ENCODE measurements at regions not wholly inside any gene's neighbourhood (a gene's known extent, or its start where the extent isn't known, plus 50 kb on each side); places are given as distances from the start of the nearest gene placed in this dataset.

- Histone ChIP-seq H3K4me3 (no peak overlapping the region), H3K36me3 (ENCODE audit: low read depth) (no peaks in the 10 kb centered on the region), H3K9me3 (no peaks in the 10 kb centered on the region), H3K4me1 (ENCODE audit: low read depth) (no peaks in the 10 kb centered on the region)
- no peak for ATAC-seq
- intact Hi-C loops (cut with DNase I, micrococcal nuclease), result no loop called here
- TF ChIP-seq CTCF (IDR thresholded peaks at IDR 0.05), result no peak
- no peak for DNase-seq
Observed at GRCh38 chr14:104357689-104358527, 219.5 kb downstream of the KIF26A start.

- Histone ChIP-seq H3K4me3 (no peak overlapping the region), H3K4me1 (ENCODE audit: low read depth) (no peaks in the 10 kb centered on the region), H3K9me3 (no peaks in the 10 kb centered on the region), H3K36me3 (ENCODE audit: low read depth) (no peaks in the 10 kb centered on the region)
- intact Hi-C loops (cut with DNase I, micrococcal nuclease), result no loop called here
- no peak for ATAC-seq
- no peak for TF ChIP-seq CTCF (IDR thresholded peaks at IDR 0.05)
- DNase-seq, result peak in 1 of 3 donors; percentile 46
Observed at GRCh38 chr14:104358528-104359300, 220.3 kb downstream of the KIF26A start.

DNA sequence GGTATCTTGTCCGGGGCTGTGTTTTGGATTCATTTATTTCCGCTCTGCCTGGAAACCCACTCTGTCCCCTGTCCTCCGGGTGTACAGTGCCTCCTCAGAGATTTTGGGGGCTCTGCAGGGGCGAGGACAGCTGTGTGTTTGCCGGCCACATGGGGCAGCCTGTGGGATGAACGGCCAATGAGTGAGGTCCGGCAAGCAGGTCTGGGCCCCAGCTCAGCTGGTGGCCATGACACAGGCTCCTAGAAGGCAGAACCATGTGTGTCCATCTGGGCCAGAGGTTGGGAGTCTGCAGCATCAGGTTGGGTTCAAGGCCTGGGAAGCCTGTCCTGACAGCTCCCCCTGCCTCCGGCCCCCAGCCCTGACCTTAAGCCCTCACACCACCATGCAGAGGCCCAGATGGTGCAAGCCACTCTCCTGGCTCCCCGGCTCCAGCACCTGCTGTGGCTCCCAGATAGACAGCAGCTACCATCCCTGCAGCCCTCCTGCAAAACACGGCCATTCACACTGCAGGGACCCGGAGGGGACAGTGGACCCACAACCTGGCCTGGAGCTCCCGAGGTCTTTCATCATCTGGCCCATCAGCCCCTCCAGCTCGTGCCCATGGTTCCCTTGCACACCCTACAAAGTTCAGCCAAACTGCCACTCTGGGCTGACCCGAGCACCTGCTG, 220.1 kb upstream of the C14orf180 start:
- H3K36me3 ChIP-seq (ENCODE audit: low read depth), result no peaks in the 10 kb centered on the region
- TF ChIP-seq CTCF (IDR thresholded peaks at IDR 0.05), result no peak
- ATAC-seq (no peak), DNase-seq (peak in 2 of 3 donors; percentile 16 to 36)
- no peak overlapping the region for H3K4me3 ChIP-seq
- H3K9me3 ChIP-seq, result no peaks in the 10 kb centered on the region
- intact Hi-C loops (cut with DNase I, micrococcal nuclease), result no loop called here
- H3K4me1 ChIP-seq (ENCODE audit: low read depth), result no peaks in the 10 kb centered on the region

- H3K4me1 ChIP-seq (ENCODE audit: low read depth), result no peaks in the 10 kb centered on the region
- ATAC-seq, result no peak
- intact Hi-C loops (cut with DNase I, micrococcal nuclease), result no loop called here
- H3K4me3 ChIP-seq, result no peak overlapping the region
- H3K9me3 ChIP-seq, result no peaks in the 10 kb centered on the region
- no peak for TF ChIP-seq CTCF (IDR thresholded peaks at IDR 0.05)
- peak in 2 of 3 donors; percentile 5 to 34 for DNase-seq
- H3K36me3 ChIP-seq (ENCODE audit: low read depth), result no peaks in the 10 kb centered on the region
Observed at GRCh38 chr14:104359969-104360442, 219.6 kb upstream of the C14orf180 start.

GRCh38 chr14:104360501-104360900, 219.1 kb upstream of the C14orf180 start:
- Histone ChIP-seq H3K9me3 (no peaks in the 10 kb centered on the region), H3K36me3 (ENCODE audit: low read depth) (no peaks in the 10 kb centered on the region), H3K4me3 (no peak overlapping the region), H3K4me1 (ENCODE audit: low read depth) (no peaks in the 10 kb centered on the region)
- DNase-seq (no peak), ATAC-seq (no peak)
- intact Hi-C loops (cut with DNase I, micrococcal nuclease), result no loop called here
- no peak for TF ChIP-seq CTCF (IDR thresholded peaks at IDR 0.05)

All from mucosa of descending colon (tissue), 3 donors.